ENCODE measurements at regions not wholly inside any gene's neighbourhood (a gene's known extent, or its start where the extent isn't known, plus 50 kb on each side); places are given as distances from the start of the nearest gene placed in this dataset.

DNA sequence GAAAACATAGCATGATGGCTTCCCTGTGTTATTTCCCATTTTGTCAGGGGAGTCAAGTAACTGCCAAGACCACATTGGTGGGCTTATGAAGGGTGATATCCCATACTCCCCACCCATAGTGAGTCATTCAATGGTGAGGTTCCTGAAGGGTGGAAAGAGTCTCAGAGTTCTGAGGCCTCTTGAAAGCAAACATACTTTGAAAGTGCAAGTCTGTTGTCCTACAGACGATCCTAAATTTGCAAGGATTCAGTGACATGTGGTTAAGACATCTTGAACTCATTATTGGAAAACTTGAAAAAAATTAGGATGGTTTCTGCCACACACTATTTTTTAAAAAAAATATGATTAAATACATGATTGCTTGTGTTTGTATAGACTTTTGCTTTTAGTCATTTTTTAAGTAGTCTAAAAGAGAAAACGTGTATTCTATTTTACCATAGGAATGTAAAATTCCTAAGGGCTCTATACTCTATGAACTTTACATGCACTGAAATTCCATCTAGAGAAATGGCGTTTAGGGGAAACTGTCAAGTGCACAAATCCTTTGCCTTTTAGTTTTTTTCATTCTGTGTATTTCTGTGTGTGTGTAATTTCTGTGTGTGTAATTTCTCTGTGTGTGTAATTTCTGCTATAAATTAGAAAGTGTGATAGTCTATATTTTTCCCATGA is 225.5 kb upstream of the ADAMTS5 start:
- H3K4me3 ChIP-seq (ENCODE audit: low read depth, low read length) = no peak overlapping the region
- DNase-seq (ENCODE audit: low read depth) = no peak
- TF ChIP-seq, protein P1, sequence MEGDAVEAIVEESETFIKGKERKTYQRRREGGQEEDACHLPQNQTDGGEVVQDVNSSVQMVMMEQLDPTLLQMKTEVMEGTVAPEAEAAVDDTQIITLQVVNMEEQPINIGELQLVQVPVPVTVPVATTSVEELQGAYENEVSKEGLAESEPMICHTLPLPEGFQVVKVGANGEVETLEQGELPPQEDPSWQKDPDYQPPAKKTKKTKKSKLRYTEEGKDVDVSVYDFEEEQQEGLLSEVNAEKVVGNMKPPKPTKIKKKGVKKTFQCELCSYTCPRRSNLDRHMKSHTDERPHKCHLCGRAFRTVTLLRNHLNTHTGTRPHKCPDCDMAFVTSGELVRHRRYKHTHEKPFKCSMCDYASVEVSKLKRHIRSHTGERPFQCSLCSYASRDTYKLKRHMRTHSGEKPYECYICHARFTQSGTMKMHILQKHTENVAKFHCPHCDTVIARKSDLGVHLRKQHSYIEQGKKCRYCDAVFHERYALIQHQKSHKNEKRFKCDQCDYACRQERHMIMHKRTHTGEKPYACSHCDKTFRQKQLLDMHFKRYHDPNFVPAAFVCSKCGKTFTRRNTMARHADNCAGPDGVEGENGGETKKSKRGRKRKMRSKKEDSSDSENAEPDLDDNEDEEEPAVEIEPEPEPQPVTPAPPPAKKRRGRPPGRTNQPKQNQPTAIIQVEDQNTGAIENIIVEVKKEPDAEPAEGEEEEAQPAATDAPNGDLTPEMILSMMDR (IDR thresholded peaks at IDR 0.05; ENCODE audit: insufficient read depth, low read length) = no peak

DNA sequence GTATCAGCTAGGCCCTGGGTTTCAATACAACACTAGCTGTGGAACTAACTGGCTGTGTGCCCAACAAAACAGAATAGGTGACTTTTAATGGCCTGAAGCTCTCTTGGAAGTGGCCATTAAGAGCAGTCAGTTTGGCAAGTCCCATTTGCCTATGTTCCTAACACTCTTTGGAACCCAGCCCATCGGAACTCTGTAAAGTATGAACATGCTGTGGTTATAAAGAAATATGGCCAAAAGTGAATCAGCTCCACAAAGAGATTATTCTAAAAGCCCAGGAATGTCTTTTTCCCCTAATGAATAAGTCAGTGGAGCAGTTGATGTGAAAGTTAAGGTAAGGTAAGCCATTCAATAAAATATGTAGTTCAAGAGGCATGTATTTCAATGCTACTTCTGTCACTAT is 223.7 kb upstream of the ADAMTS5 start:
- TF ChIP-seq, protein P1 (IDR thresholded peaks at IDR 0.05; ENCODE audit: insufficient read depth, low read length) = no peak
- peak; percentile 78 for DNase-seq (ENCODE audit: low read depth)
- H3K4me3 ChIP-seq (ENCODE audit: low read depth, low read length) = no peak overlapping the region

DNA sequence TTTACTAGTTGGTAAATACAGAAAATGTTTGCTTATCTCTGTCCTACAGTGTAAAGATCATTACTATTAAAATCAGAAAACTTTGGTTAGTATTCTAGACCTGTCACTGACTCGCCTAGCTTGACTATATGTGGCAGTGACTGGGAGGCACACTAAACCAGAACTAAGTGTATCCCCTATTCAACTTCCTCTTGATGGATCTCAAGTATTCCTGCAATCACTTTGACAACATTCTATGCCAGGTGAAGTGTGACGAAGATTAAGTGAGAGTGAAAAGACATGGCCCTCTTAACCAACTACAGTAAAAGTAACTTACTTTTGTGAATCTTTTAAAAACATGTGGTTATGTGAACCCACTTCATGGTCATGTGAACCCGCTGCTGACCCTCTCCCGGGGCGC is 223.0 kb upstream of the ADAMTS5 start:
- no peak for DNase-seq (ENCODE audit: low read depth)
- TF ChIP-seq, protein P1 (IDR thresholded peaks at IDR 0.05; ENCODE audit: insufficient read depth, low read length) = no peak
- H3K4me3 ChIP-seq (ENCODE audit: low read depth, low read length) = no peak overlapping the region

DNA sequence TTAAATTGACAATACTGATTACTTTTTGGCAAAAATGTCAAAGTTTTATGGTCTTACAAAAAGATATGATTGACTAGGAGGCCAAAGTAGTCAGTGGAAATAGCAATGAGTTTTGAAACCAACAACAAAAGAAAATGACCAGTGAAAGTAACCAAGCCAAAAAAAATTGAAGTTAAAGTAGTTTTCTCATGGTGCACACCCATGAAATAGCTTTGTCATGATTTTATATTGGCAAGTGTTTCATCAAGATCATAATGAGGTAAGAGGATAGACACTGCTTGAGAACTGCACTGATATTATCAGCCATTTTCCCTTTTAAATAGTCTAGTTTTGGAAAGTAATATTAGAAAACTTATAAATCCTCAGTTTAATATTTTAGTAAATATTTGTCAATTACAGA is 206.2 kb upstream of the ADAMTS5 start:
- H3K4me3 ChIP-seq (ENCODE audit: low read depth, low read length) = no peak overlapping the region
- TF ChIP-seq, protein P1 (IDR thresholded peaks at IDR 0.05; ENCODE audit: insufficient read depth, low read length) = no peak
- peak; percentile 70 for DNase-seq (ENCODE audit: low read depth)

DNA sequence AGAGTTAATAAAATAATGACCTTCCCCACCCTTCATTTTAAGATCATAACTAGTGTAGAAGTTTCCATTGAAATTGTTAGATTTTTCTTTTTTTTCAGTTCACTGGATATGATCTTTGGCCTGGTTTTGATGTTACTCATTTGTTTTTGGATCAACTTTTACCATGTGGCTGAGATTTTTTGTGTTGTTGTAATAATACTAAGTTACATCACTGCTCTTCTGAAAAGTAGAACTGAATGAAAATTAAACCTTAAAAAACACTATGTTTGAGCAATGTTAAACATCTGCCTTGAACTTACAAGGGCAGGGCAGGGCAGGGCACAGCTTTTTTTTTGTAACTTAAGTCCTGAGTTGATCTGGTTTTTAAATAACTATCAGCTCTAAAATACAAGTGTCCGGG is 204.8 kb upstream of the ADAMTS5 start:
- H3K4me3 ChIP-seq (ENCODE audit: low read depth, low read length) = no peak overlapping the region
- TF ChIP-seq, protein P1 (IDR thresholded peaks at IDR 0.05; ENCODE audit: insufficient read depth, low read length) = no peak
- peak; percentile 81 for DNase-seq (ENCODE audit: low read depth)

DNA sequence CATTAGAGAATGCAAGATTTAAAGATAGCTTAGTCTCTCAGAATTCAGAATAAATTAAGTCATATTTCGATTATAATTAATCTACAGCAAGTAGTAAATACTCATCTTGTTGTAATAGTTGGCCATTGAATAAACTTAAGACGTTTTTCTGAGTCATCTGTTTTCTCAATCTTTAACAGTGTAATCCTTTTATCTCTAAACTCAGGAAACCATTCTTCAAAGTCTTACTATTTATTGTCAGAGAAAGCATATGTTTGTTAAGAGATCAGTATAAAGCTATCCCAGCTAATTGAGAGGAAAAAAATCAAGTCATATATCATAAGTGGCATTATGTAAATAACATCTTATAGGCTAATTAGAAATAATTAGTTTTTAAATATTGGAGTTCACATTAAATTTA is 201.2 kb upstream of the ADAMTS5 start:
- H3K4me3 ChIP-seq (ENCODE audit: low read depth, low read length) = no peak overlapping the region
- DNase-seq (ENCODE audit: low read depth) = peak; percentile 46
- TF ChIP-seq, protein P1 (IDR thresholded peaks at IDR 0.05; ENCODE audit: insufficient read depth, low read length) = no peak
